ENCODE measurements at regions not wholly inside any gene's neighbourhood (a gene's known extent, or its start where the extent isn't known, plus 50 kb on each side); places are given as distances from the start of the nearest gene placed in this dataset.

DNA sequence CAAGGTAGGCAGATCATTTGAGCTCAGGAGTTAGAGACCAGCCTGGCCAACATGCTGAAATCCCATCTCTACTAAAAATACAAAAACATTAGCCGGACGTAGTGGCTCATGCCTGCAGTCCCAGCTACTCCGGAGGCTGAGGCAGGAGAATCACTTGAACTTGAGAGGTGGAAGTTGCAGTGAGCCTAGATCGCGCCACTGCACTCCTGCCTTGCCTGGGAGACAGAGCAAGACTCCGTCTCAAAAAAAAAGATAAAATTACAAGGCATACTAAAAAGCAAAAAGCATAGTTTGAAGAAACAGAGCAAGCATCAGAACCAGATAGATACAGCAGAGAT lies 61.2 kb upstream of the CDC42BPA start:
- ChIA-PET POLR2A (no interaction called here), CTCF (interaction anchor here (0.7 kb wide), 1 partner anchor 13 kb away, joined by 3 read pairs; no protein-coding TSS in a partner anchor)
- H3K27ac ChIP-seq (ENCODE audit: extremely low read depth, low read depth, low read length): no peak overlapping the region

DNA sequence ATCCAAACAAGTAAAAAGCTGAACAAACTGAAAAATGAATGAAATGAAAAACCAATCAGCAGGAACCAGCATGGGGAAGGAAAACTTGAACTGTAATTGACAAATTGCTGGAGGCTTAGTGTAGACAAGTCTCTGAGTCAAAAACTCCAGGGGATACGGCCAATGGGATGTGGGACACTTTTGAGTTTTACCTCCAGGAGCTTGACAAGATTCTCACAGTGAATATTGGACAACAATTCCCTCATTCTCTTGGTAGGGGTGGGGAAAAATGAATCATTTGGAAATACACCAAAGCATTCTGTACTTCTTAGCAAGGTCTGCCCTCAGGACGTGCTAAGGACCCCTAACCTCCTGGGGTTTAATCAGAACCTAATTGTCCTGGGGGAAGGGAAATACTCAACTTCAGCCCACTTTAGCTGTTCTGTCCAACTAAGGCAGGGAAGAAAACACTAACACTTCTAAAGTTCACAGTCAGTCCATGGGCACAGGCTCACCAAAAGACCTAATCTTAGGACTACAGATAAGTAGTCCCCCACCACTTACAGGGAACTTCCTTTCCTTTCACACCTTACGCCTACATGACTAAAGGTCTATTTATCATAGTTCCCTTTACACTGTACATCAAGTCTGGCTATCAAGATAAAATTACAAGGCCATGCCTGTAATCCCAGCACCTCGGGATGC lies 60.7 kb upstream of the CDC42BPA start:
- ChIA-PET POLR2A (no interaction called here), CTCF (interaction anchor here (0.7 kb wide), 1 partner anchor 13 kb away, joined by 3 read pairs; no protein-coding TSS in a partner anchor)
- H3K4me1 ChIP-seq (ENCODE audit: control insufficient read depth, insufficient read depth, low read length): no peaks in the 10 kb centered on the region
- no peaks in the 10 kb centered on the region for H3K36me3 ChIP-seq (ENCODE audit: control insufficient read depth in 2 of 2, insufficient read depth in 1 of 2, low read length in 2 of 2)
- TF ChIP-seq ZNF10 (tag by site-specific recombination; IDR thresholded peaks at IDR 0.05) (no peak), HOXD13 (CRISPR knock-in tag; IDR thresholded peaks at IDR 0.05; ENCODE audit: borderline replicate concordance) (no peak), ZSCAN16 (tag by site-specific recombination; IDR thresholded peaks at IDR 0.05) (no peak), GLIS1 (tag by site-specific recombination; IDR thresholded peaks at IDR 0.05) (peak; percentile 85)
- H3K9me3 ChIP-seq (ENCODE audit: control insufficient read depth, insufficient read depth, low read depth, low read length): no peaks in the 10 kb centered on the region
- no peak overlapping the region for H3K27ac ChIP-seq (ENCODE audit: extremely low read depth, low read depth, low read length)
- H3K4me3 ChIP-seq (ENCODE audit: low read depth, low read length): no peak overlapping the region

More for the DNA sequence above, 61.2 kb upstream of the CDC42BPA start:
- Histone ChIP-seq H3K4me1 (ENCODE audit: control insufficient read depth, insufficient read depth, low read length) (no peaks in the 10 kb centered on the region), H3K36me3 (ENCODE audit: control insufficient read depth in 2 of 2, insufficient read depth in 1 of 2, low read length in 2 of 2) (no peaks in the 10 kb centered on the region), H3K9me3 (ENCODE audit: control insufficient read depth, insufficient read depth, low read depth, low read length) (no peaks in the 10 kb centered on the region), H3K4me3 (ENCODE audit: low read depth, low read length) (no peak overlapping the region)
- TF ChIP-seq KLF10 (tag by site-specific recombination; IDR thresholded peaks at IDR 0.05) (no peak), ZFP41 (tag by site-specific recombination; IDR thresholded peaks at IDR 0.05; ENCODE audit: borderline replicate concordance) (no peak), ZNF133 (tag by site-specific recombination; IDR thresholded peaks at IDR 0.05) (no peak), SP3 (tag by site-specific recombination; IDR thresholded peaks at IDR 0.05) (no peak), ZNF221 (tag by site-specific recombination; IDR thresholded peaks at IDR 0.05; ENCODE audit: borderline replicate concordance) (no peak), ZNF529 (tag by site-specific recombination; IDR thresholded peaks at IDR 0.05; ENCODE audit: insufficient replicate concordance) (no peak), KLF16 (tag by site-specific recombination; IDR thresholded peaks at IDR 0.05) (no peak), HOXA7 (CRISPR knock-in tag; IDR thresholded peaks at IDR 0.05; ENCODE audit: borderline replicate concordance) (no peak), ZIC2 (tag by site-specific recombination; IDR thresholded peaks at IDR 0.05) (no peak), GLI2 (tag by site-specific recombination; IDR thresholded peaks at IDR 0.05; ENCODE audit: borderline replicate concordance, low read depth) (no peak), OVOL3 (tag by site-specific recombination; IDR thresholded peaks at IDR 0.05) (no peak), MZF1 (tag by site-specific recombination; IDR thresholded peaks at IDR 0.05; ENCODE audit: borderline replicate concordance) (no peak), ZFP37 (tag by site-specific recombination; IDR thresholded peaks at IDR 0.05) (no peak)
- TF ChIP-seq, protein P1, sequence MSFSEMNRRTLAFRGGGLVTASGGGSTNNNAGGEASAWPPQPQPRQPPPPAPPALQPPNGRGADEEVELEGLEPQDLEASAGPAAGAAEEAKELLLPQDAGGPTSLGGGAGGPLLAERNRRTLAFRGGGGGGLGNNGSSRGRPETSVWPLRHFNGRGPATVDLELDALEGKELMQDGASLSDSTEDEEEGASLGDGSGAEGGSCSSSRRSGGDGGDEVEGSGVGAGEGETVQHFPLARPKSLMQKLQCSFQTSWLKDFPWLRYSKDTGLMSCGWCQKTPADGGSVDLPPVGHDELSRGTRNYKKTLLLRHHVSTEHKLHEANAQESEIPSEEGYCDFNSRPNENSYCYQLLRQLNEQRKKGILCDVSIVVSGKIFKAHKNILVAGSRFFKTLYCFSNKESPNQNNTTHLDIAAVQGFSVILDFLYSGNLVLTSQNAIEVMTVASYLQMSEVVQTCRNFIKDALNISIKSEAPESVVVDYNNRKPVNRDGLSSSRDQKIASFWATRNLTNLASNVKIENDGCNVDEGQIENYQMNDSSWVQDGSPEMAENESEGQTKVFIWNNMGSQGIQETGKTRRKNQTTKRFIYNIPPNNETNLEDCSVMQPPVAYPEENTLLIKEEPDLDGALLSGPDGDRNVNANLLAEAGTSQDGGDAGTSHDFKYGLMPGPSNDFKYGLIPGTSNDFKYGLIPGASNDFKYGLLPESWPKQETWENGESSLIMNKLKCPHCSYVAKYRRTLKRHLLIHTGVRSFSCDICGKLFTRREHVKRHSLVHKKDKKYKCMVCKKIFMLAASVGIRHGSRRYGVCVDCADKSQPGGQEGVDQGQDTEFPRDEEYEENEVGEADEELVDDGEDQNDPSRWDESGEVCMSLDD (tag by site-specific recombination; IDR thresholded peaks at IDR 0.05): no peak
- TF ChIP-seq, protein P2, sequence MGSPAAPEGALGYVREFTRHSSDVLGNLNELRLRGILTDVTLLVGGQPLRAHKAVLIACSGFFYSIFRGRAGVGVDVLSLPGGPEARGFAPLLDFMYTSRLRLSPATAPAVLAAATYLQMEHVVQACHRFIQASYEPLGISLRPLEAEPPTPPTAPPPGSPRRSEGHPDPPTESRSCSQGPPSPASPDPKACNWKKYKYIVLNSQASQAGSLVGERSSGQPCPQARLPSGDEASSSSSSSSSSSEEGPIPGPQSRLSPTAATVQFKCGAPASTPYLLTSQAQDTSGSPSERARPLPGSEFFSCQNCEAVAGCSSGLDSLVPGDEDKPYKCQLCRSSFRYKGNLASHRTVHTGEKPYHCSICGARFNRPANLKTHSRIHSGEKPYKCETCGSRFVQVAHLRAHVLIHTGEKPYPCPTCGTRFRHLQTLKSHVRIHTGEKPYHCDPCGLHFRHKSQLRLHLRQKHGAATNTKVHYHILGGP (tag by site-specific recombination; IDR thresholded peaks at IDR 0.05): no peak
- TF ChIP-seq, protein P3, sequence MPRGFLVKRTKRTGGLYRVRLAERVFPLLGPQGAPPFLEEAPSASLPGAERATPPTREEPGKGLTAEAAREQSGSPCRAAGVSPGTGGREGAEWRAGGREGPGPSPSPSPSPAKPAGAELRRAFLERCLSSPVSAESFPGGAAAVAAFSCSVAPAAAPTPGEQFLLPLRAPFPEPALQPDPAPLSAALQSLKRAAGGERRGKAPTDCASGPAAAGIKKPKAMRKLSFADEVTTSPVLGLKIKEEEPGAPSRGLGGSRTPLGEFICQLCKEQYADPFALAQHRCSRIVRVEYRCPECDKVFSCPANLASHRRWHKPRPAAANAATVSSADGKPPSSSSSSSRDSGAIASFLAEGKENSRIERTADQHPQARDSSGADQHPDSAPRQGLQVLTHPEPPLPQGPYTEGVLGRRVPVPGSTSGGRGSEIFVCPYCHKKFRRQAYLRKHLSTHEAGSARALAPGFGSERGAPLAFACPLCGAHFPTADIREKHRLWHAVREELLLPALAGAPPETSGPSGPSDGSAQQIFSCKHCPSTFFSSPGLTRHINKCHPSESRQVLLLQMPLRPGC (tag by site-specific recombination; IDR thresholded peaks at IDR 0.05): no peak
